ENCODE measurements at regions not wholly inside any gene's neighbourhood (a gene's known extent, or its start where the extent isn't known, plus 50 kb on each side); places are given as distances from the start of the nearest gene placed in this dataset.

DNA sequence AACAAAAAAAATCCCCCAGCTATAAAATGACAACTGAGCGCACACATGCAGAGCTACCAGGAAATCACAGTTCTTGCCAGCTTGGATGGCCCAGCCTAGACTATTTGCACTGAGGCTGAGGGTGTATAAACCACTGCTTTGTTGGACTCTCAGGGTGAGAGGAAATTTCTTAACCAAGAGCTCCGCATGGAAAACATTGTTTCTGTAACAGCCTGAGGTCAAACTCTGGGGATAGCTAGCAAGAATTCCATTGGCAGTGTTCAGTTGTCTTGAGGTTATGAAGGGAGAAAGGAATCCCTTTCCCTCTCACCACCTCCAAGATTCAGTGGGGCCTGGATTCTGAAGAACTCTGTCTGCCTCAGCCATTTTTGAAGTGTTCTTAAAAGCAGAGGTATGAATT lies 360.0 kb downstream of the OSTF1 start:
- intact Hi-C loops (cut with micrococcal nuclease; ENCODE audit: unreplicated experiment), result no loop called here
- in situ Hi-C loops (cut with HindIII; ENCODE audit: low pct_unique_long_range_greater_than_20kb, low sequenced_read_pairs), result no loop called here

DNA sequence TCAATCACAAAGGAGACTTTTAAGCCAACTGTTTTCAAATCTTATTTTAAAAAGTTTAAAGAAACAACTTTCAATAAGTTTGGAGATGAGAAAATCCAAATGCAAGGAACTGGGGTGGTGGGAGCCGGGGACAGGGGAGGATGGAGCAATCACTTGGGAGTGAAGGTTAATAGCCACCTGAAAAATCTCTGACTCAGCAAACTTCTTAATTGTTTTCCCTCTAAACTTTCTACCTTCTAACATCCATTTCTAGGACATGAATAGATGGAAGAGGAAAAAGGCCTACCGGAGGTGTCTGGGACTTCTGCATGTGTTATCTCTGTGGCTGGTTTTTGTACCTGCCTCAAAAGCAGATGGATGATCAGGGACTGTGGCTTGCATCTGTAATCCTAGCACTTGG lies 360.6 kb downstream of the OSTF1 start:
- no TSS peak for BruUV-seq (replicated peaks)
- H3K36me3 ChIP-seq (ENCODE audit: control insufficient read depth, insufficient read depth, low read length), result no peaks in the 10 kb centered on the region
- H3K9me3 ChIP-seq (ENCODE audit: control insufficient read depth, insufficient read depth, low read depth, low read length), result no peaks in the 10 kb centered on the region
- no peak overlapping the region for H3K27ac ChIP-seq (ENCODE audit: low read length)
- no peak for ATAC-seq
- ChIA-PET CTCF (no interaction called here), POLR2A (no interaction called here)
- no peak overlapping the region for H3K4me3 ChIP-seq (ENCODE audit: low read depth in 2 of 2, low read length in 2 of 2)
- intact Hi-C loops (cut with micrococcal nuclease; ENCODE audit: unreplicated experiment) (no loop called here), in situ Hi-C loops (cut with HindIII; ENCODE audit: low pct_unique_long_range_greater_than_20kb, low sequenced_read_pairs) (no loop called here)
- H3K4me1 ChIP-seq (ENCODE audit: control insufficient read depth, insufficient read depth, low read length), result no peaks in the 10 kb centered on the region
- TF ChIP-seq POLR2AphosphoS5 (IDR thresholded peaks at IDR 0.05; ENCODE audit: low read depth, low read length), result no peak
- TF ChIP-seq, protein P1, sequence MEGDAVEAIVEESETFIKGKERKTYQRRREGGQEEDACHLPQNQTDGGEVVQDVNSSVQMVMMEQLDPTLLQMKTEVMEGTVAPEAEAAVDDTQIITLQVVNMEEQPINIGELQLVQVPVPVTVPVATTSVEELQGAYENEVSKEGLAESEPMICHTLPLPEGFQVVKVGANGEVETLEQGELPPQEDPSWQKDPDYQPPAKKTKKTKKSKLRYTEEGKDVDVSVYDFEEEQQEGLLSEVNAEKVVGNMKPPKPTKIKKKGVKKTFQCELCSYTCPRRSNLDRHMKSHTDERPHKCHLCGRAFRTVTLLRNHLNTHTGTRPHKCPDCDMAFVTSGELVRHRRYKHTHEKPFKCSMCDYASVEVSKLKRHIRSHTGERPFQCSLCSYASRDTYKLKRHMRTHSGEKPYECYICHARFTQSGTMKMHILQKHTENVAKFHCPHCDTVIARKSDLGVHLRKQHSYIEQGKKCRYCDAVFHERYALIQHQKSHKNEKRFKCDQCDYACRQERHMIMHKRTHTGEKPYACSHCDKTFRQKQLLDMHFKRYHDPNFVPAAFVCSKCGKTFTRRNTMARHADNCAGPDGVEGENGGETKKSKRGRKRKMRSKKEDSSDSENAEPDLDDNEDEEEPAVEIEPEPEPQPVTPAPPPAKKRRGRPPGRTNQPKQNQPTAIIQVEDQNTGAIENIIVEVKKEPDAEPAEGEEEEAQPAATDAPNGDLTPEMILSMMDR (IDR thresholded peaks at IDR 0.05), result no peak
- no peak for TF ChIP-seq TCF7L2 (IDR thresholded peaks at IDR 0.05; ENCODE audit: low read depth, low read length)
- no peak for TF ChIP-seq SIN3A (IDR thresholded peaks at IDR 0.05; ENCODE audit: borderline replicate concordance, insufficient read depth, low read depth, low read length)
- TF ChIP-seq, protein P2, sequence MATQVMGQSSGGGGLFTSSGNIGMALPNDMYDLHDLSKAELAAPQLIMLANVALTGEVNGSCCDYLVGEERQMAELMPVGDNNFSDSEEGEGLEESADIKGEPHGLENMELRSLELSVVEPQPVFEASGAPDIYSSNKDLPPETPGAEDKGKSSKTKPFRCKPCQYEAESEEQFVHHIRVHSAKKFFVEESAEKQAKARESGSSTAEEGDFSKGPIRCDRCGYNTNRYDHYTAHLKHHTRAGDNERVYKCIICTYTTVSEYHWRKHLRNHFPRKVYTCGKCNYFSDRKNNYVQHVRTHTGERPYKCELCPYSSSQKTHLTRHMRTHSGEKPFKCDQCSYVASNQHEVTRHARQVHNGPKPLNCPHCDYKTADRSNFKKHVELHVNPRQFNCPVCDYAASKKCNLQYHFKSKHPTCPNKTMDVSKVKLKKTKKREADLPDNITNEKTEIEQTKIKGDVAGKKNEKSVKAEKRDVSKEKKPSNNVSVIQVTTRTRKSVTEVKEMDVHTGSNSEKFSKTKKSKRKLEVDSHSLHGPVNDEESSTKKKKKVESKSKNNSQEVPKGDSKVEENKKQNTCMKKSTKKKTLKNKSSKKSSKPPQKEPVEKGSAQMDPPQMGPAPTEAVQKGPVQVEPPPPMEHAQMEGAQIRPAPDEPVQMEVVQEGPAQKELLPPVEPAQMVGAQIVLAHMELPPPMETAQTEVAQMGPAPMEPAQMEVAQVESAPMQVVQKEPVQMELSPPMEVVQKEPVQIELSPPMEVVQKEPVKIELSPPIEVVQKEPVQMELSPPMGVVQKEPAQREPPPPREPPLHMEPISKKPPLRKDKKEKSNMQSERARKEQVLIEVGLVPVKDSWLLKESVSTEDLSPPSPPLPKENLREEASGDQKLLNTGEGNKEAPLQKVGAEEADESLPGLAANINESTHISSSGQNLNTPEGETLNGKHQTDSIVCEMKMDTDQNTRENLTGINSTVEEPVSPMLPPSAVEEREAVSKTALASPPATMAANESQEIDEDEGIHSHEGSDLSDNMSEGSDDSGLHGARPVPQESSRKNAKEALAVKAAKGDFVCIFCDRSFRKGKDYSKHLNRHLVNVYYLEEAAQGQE (IDR thresholded peaks at IDR 0.05; ENCODE audit: insufficient read depth in 1 of 2, low read depth in 2 of 2, low read length in 1 of 2), result no peak
- H3K27me3 ChIP-seq (ENCODE audit: control insufficient read depth, insufficient read depth, low read length), result no peaks in the 10 kb centered on the region
- no peak for DNase-seq (ENCODE audit: low read depth, low spot score)

More for the DNA sequence above, 360.0 kb downstream of the OSTF1 start:
- no peak for DNase-seq (ENCODE audit: low read depth, low spot score)
- ATAC-seq, result no peak
- Histone ChIP-seq H3K36me3 (ENCODE audit: control insufficient read depth, insufficient read depth, low read length) (no peaks in the 10 kb centered on the region), H3K27ac (ENCODE audit: low read length) (no peak overlapping the region), H3K4me1 (ENCODE audit: control insufficient read depth, insufficient read depth, low read length) (no peaks in the 10 kb centered on the region), H3K4me3 (ENCODE audit: low read depth in 2 of 2, low read length in 2 of 2) (no peak overlapping the region), H3K9me3 (ENCODE audit: control insufficient read depth, insufficient read depth, low read depth, low read length) (no peaks in the 10 kb centered on the region), H3K27me3 (ENCODE audit: control insufficient read depth, insufficient read depth, low read length) (no peaks in the 10 kb centered on the region)
- ChIA-PET CTCF (no interaction called here), POLR2A (interaction anchor here (0.5 kb wide), 1 partner anchor 110 kb away, joined by 3 read pairs; no protein-coding TSS in a partner anchor)
- TF ChIP-seq, protein P1 (IDR thresholded peaks at IDR 0.05), result no peak
- TF ChIP-seq TCF7L2 (IDR thresholded peaks at IDR 0.05; ENCODE audit: low read depth, low read length) (no peak), POLR2AphosphoS5 (IDR thresholded peaks at IDR 0.05; ENCODE audit: low read depth, low read length) (no peak), SIN3A (IDR thresholded peaks at IDR 0.05; ENCODE audit: borderline replicate concordance, insufficient read depth, low read depth, low read length) (no peak)
- TF ChIP-seq, protein P2 (IDR thresholded peaks at IDR 0.05; ENCODE audit: insufficient read depth in 1 of 2, low read depth in 2 of 2, low read length in 1 of 2), result no peak
- BruUV-seq (replicated peaks), result no TSS peak
